SK-N-SH (cell line): ENCODE measurements at regions not wholly inside any gene's neighbourhood (a gene's known extent, or its start where the extent isn't known, plus 50 kb on each side); places are given as distances from the start of the nearest gene placed in this dataset.

ENCODE experiments used
- CTCF ChIA-PET: fragments of 300-600, 350-600 bp; formaldehyde crosslinking; extraction: SDS; loops from one replicate; lab custom pipeline; 2021; lab: Yijun Ruan, JAX
- POLR2A ChIA-PET: fragments of 350-600 bp; sonication (Branson Sonifier 250); formaldehyde crosslinking; extraction: SDS; loops from one replicate; lab custom pipeline; 2020; ENCODE audit warnings: antibody characterized with exemption, inconsistent platforms; lab: Yijun Ruan, JAX
- DNase-seq: peaks from one replicate; pipeline ENCODE4 v3.0.0; 2012
- H2AFZ ChIP-seq: fragments of 200-600 bp; sonication (generic); 2 replicates; pipeline ENCODE4 v1.8.1; 2016; ENCODE audit warnings: antibody characterized with exemption, mild to moderate bottlenecking, low read depth
- H3F3A ChIP-seq: fragments of 200-600 bp; sonication (generic); replicated peaks from 2 replicates; pipeline ENCODE3; 2016; ENCODE audit warnings: antibody characterized with exemption, mild to moderate bottlenecking; ENCODE audit not compliant: insufficient read depth
- H3K27ac ChIP-seq, 2 experiments: fragments of 200-500 bp in 1 of 2; fragments of 200-600 bp in 1 of 2; sonication (Bioruptor generic) in 1 of 2; sonication (generic), shearing (Covaris generic) in 1 of 2; 2 replicates each; pipeline versions ENCODE4 v1.5.1 to v1.6.1; 2014 to 2016; ENCODE audit warnings: low read depth in 2 of 2, inconsistent platforms in 1 of 2, low read length in 1 of 2, mild to moderate bottlenecking in 1 of 2, mixed read lengths in 1 of 2
- H3K27me3 ChIP-seq: fragments of 200-600 bp; sonication (generic), shearing (Covaris generic); 2 replicates; pipeline ENCODE4 v1.6.1; 2016; ENCODE audit warnings: mixed run types; ENCODE audit not compliant: insufficient read depth
- H3K36me3 ChIP-seq, 2 experiments: fragments of 200-500 bp in 1 of 2; fragments of 200-600 bp in 1 of 2; sonication (Bioruptor generic) in 1 of 2; sonication (generic) in 1 of 2; replicated peaks in 1 of 2; 2 replicates each; pipeline versions ENCODE3 to v1.5.1; 2014 to 2016; ENCODE audit warnings: low read length in 1 of 2, mild to moderate bottlenecking in 1 of 2; ENCODE audit not compliant: insufficient read depth in 2 of 2, control insufficient read depth in 1 of 2
- H3K4me1 ChIP-seq, 2 experiments: fragments of 200-500 bp in 1 of 2; fragments of 200-600 bp in 1 of 2; sonication (Bioruptor generic) in 1 of 2; sonication (generic), shearing (Covaris generic) in 1 of 2; 2 replicates each; pipeline versions ENCODE4 v1.5.1 to v1.6.1; 2014 to 2016; ENCODE audit warnings: low read depth in 1 of 2, low read length in 1 of 2, mixed run types in 1 of 2; ENCODE audit not compliant: insufficient read depth in 2 of 2, control insufficient read depth in 1 of 2
- H3K4me2 ChIP-seq: fragments of 200-600 bp; sonication (generic), shearing (Covaris generic); 2 replicates; pipeline ENCODE4 v1.6.1; 2017; ENCODE audit warnings: mixed run types
- H3K4me3 ChIP-seq, 2 experiments: fragments of 200-500 bp in 1 of 2; fragments of 200-600 bp in 1 of 2; sonication (Bioruptor generic) in 1 of 2; sonication (generic), shearing (Covaris generic) in 1 of 2; 2 replicates each; pipeline versions ENCODE4 v1.5.1 to v1.8.1; 2014 to 2016; ENCODE audit warnings: low read depth in 2 of 2, inconsistent platforms in 1 of 2, low read length in 1 of 2, mild to moderate bottlenecking in 1 of 2, mixed read lengths in 1 of 2, moderate library complexity in 1 of 2
- H3K79me2 ChIP-seq: fragments of 200-600 bp; sonication (generic); 2 replicates; pipeline ENCODE4 v1.8.1; 2017; ENCODE audit warnings: mild to moderate bottlenecking; ENCODE audit not compliant: insufficient read depth
- H3K9ac ChIP-seq: fragments of 200-600 bp; sonication (generic); 2 replicates; pipeline ENCODE4 v1.6.1; 2017; ENCODE audit warnings: mixed run types
- H3K9me2 ChIP-seq: fragments of 200-600 bp; sonication (generic); 2 replicates; pipeline ENCODE4 v1.6.1; 2017; ENCODE audit warnings: mixed run types
- H3K9me3 ChIP-seq: fragments of 200-600 bp; sonication (generic); 2 replicates; pipeline ENCODE4 v1.6.1; 2017; ENCODE audit warnings: mixed run types, mild to moderate bottlenecking, moderate library complexity
- H4K20me1 ChIP-seq: fragments of 200-600 bp; sonication (generic); 2 replicates; pipeline ENCODE4 v1.6.1; 2017; ENCODE audit warnings: mild to moderate bottlenecking, mixed run types; ENCODE audit not compliant: insufficient read depth
- ELF1 ChIP-seq: IDR thresholded peaks from 2 replicates; pipeline ENCODE4 v1.4.0; 2012
- FOXJ3 ChIP-seq: sonication (generic); formaldehyde crosslinking; IDR thresholded peaks from 2 replicates; pipeline ENCODE4 v1.5.1; 2020; ENCODE audit warnings: mild to moderate bottlenecking, missing genetic modification reagents
- FOXM1 ChIP-seq: IDR thresholded peaks from 2 replicates; pipeline ENCODE4 v1.4.0; 2012; ENCODE audit warnings: low read depth, mild to moderate bottlenecking
- GATA2 ChIP-seq: sonication (generic); formaldehyde crosslinking; IDR thresholded peaks from 2 replicates; pipeline ENCODE4 v1.5.0; 2020; ENCODE audit warnings: mild to moderate bottlenecking, missing genetic modification reagents
- JUND ChIP-seq: IDR thresholded peaks from 2 replicates; pipeline ENCODE4 v1.4.0; 2012
- MEF2A ChIP-seq: IDR thresholded peaks from 2 replicates; pipeline ENCODE4 v1.4.0; 2012; ENCODE audit warnings: low read depth, borderline replicate concordance
- NFIC ChIP-seq: IDR thresholded peaks from 2 replicates; pipeline ENCODE4 v1.4.0; 2012; ENCODE audit warnings: borderline replicate concordance
- RFX5 ChIP-seq: IDR thresholded peaks from 2 replicates; pipeline ENCODE4 v1.6.1; 2012; ENCODE audit warnings: mild to moderate bottlenecking, improper control_type of control experiment, low read length
- RXRA ChIP-seq: IDR thresholded peaks from 2 replicates; pipeline ENCODE4 v1.4.0; 2012; ENCODE audit warnings: low read depth, mild to moderate bottlenecking, borderline replicate concordance
- SIN3A ChIP-seq: IDR thresholded peaks from 2 replicates; pipeline ENCODE4 v1.6.1; 2012; ENCODE audit warnings: low read depth, mild to moderate bottlenecking, low read length, moderate library complexity, borderline replicate concordance
- TEAD4 ChIP-seq: IDR thresholded peaks from 2 replicates; pipeline ENCODE4 v1.4.0; 2012; ENCODE audit warnings: mild to moderate bottlenecking, borderline replicate concordance; ENCODE audit not compliant: insufficient read depth
- WGBS: methylation state at CpG from one replicate; pipeline ENCODE4 v1.1.6; 2017; ENCODE audit warnings: low lambda C conversion rate; 5-methylcytosine and 5-hydroxymethylcytosine counted together
- TF ChIP-seq, protein P1 (sequence below): fragments of 150-350 bp; IDR thresholded peaks from 2 replicates; pipeline ENCODE4 v1.6.1; 2016; ENCODE audit warnings: mild to moderate bottlenecking, low read depth, low read length
- TF ChIP-seq, protein P2 (sequence below): fragments of 200-600 bp; sonication (generic); IDR thresholded peaks from 2 replicates; pipeline ENCODE4 v1.6.1; 2017; ENCODE audit warnings: antibody characterized with exemption, mild to moderate bottlenecking, moderate library complexity
- TF ChIP-seq, protein P3 (sequence below): fragments of 150-350 bp; IDR thresholded peaks from 2 replicates; pipeline ENCODE4 v1.6.1; 2017; ENCODE audit warnings: antibody characterized with exemption, low read length, low read depth, borderline replicate concordance

DNA sequence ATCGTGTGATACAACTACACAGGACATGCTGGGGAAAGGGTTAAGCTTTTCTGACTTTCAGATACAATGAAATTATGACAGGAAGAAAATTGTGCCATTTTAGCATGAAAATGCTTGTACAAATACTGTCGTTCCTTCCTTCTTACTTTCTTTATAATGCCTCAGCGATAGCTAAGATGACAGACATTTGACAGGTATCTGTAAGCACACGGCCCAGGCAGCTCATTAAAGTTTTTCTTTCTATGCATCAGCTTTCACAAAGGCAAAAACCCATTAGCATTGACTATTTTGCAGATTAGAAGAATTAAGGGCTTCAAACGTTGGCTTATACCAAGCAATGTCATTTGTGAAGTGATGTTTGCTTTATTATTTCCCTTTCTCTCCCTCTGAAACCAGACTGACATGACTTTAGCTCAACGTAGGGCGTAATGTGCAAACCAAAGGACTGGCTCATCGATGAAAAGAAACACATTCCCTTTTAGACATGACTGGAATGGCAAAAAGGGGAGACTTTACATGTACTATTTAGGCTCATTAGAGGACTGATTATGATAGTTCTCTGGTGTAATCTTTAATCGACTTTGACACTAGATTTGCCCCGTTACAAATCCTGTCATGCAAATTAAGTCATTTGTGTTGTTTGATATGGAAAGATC lies 258.4 kb upstream of the SP8 start:
- Histone ChIP-seq H3F3A (no peaks in the 10 kb centered on the region), H3K4me1 (no peaks in the 10 kb centered on the region), H4K20me1 (no peaks in the 10 kb centered on the region), H3K4me3 (no peak overlapping the region), H3K9ac (no peak overlapping the region), H3K27me3 (no peaks in the 10 kb centered on the region), H2AFZ (no peak overlapping the region), H3K9me3 (no peaks in the 10 kb centered on the region), H3K36me3 (no peaks in the 10 kb centered on the region), H3K4me2 (no peak overlapping the region)
- DNase-seq: no peak
- CTCF ChIA-PET: interaction anchor here (1.2 kb wide), 1 partner anchor 262 kb away, joined by 4 read pairs; no protein-coding TSS in a partner anchor
- POLR2A ChIA-PET: no interaction called here
- no peak for TF ChIP-seq MEF2A
- TF ChIP-seq FOXM1: no peak
- no peak for TF ChIP-seq JUND
- TF ChIP-seq RXRA: no peak
- no peak for TF ChIP-seq RFX5
- TF ChIP-seq, all 33 proteins: peak for 0
- WGBS: 3% methylated on average over 10 of the region's 10 CpGs
- Histone ChIP-seq H3K79me2 (no peaks in the 10 kb centered on the region), H3K9me2 (no peaks in the 10 kb centered on the region), H3K27ac (no peak overlapping the region)

DNA sequence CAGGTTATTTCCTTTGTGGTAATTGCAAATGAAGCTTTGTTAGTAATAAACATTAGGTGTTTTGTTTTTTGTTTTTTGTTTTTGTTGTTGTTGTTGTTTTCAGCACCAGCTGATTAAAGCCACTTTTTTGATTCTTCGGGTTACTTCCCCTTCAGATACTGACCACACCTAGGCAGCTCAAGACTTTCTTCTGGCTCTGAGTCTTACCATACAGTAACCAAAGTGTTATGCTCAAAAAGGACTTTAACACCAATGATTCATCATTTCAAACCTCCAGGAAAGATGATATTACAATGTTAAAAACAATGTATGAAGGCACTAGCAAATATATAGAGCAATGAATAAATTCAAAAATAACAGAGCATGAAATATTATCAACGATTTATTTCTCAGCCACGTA lies 265.2 kb upstream of the SP8 start:
- DNase-seq: no peak
- Histone ChIP-seq H3K9me3 (no peaks in the 10 kb centered on the region), H3K27me3 (no peaks in the 10 kb centered on the region), H3K4me2 (no peak overlapping the region), H4K20me1 (no peaks in the 10 kb centered on the region), H2AFZ (no peak overlapping the region), H3K9me2 (no peaks in the 10 kb centered on the region), H3K9ac (no peak overlapping the region), H3K4me3 (no peak overlapping the region), H3K27ac (no peak overlapping the region), H3K79me2 (no peaks in the 10 kb centered on the region), H3F3A (no peaks in the 10 kb centered on the region), H3K4me1 (no peaks in the 10 kb centered on the region), H3K36me3 (no peaks in the 10 kb centered on the region)
- WGBS: under 1% methylated on average over 3 of the region's 3 CpGs
- CTCF ChIA-PET: no interaction called here
- POLR2A ChIA-PET: no interaction called here
- TF ChIP-seq RFX5 (no peak), GATA2 (no peak), FOXJ3 (CRISPR knock-in tag) (no peak), ELF1 (no peak), TEAD4 (no peak), SIN3A (no peak), NFIC (no peak), MEF2A (no peak)
- TF ChIP-seq, protein P1, sequence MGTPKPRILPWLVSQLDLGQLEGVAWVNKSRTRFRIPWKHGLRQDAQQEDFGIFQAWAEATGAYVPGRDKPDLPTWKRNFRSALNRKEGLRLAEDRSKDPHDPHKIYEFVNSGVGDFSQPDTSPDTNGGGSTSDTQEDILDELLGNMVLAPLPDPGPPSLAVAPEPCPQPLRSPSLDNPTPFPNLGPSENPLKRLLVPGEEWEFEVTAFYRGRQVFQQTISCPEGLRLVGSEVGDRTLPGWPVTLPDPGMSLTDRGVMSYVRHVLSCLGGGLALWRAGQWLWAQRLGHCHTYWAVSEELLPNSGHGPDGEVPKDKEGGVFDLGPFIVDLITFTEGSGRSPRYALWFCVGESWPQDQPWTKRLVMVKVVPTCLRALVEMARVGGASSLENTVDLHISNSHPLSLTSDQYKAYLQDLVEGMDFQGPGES: no peak
- TF ChIP-seq, protein P2, sequence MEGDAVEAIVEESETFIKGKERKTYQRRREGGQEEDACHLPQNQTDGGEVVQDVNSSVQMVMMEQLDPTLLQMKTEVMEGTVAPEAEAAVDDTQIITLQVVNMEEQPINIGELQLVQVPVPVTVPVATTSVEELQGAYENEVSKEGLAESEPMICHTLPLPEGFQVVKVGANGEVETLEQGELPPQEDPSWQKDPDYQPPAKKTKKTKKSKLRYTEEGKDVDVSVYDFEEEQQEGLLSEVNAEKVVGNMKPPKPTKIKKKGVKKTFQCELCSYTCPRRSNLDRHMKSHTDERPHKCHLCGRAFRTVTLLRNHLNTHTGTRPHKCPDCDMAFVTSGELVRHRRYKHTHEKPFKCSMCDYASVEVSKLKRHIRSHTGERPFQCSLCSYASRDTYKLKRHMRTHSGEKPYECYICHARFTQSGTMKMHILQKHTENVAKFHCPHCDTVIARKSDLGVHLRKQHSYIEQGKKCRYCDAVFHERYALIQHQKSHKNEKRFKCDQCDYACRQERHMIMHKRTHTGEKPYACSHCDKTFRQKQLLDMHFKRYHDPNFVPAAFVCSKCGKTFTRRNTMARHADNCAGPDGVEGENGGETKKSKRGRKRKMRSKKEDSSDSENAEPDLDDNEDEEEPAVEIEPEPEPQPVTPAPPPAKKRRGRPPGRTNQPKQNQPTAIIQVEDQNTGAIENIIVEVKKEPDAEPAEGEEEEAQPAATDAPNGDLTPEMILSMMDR: no peak
- TF ChIP-seq, protein P3, sequence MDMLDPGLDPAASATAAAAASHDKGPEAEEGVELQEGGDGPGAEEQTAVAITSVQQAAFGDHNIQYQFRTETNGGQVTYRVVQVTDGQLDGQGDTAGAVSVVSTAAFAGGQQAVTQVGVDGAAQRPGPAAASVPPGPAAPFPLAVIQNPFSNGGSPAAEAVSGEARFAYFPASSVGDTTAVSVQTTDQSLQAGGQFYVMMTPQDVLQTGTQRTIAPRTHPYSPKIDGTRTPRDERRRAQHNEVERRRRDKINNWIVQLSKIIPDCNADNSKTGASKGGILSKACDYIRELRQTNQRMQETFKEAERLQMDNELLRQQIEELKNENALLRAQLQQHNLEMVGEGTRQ: no peak
